ENCODE measurements at regions not wholly inside any gene's neighbourhood (a gene's known extent, or its start where the extent isn't known, plus 50 kb on each side); places are given as distances from the start of the nearest gene placed in this dataset.

DNA sequence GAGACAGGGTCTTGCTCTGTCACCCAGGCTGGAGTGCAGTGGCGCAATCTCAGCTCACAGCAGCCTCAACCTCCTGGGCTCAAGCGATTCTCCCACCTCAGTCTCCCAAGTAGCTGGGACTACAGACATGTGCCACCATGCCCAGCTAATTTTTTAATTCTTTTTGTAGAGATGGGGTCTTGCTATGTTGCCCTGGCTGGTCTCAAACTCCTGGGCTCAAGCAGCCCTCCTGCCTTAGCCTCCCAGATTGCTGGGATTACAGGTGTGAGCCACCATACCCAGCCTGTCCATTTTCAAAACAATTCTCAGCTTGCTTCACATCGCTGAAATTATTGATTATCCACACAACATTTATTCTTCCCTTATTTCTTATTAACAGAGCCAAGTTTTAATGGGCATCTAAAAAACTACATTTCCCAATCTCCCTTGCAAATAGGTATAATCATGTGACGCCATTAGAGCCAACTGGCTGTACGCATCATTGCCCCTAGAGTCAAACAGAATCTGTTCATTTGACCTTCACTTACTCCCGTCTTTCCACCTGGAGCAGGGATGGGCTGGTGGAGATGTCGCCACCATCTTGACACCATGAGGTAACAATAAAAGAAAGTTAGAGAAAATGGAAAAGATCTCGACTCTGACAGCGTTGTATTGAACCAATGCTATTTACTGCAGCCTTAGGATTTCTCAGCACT lies 148.0 kb upstream of the FOXF1 start:
- Histone ChIP-seq H4K20me1 (ENCODE audit: low read depth) (no peaks in the 10 kb centered on the region), H2AFZ (replicated peaks) (no peak overlapping the region), H3K36me3 (no peaks in the 10 kb centered on the region), H3K27ac (no peak overlapping the region), H3K79me2 (ENCODE audit: low read depth) (no peaks in the 10 kb centered on the region), H3F3A (ENCODE audit: low read depth) (no peaks in the 10 kb centered on the region), H3K9me3 (ENCODE audit: low read depth) (no peaks in the 10 kb centered on the region), H3K4me1 (no peaks in the 10 kb centered on the region), H3K4me2 (no peak overlapping the region), H3K27me3 (no peaks in the 10 kb centered on the region), H3K9ac (no peak overlapping the region), H3K4me3 (no peak overlapping the region)
- Mint-ChIP-seq H3K9me3 (no peaks in the 10 kb centered on the region), H3K4me1 (peaks cover 4% of the 10 kb centered on the region), H3K27me3 (ENCODE audit: insufficient read depth, low read depth) (peaks cover 18% of the 10 kb centered on the region), H3K4me3 (no peak overlapping the region), H3K36me3 (no peaks in the 10 kb centered on the region), H3K27ac (no peak overlapping the region)
- TF ChIP-seq, protein P1, sequence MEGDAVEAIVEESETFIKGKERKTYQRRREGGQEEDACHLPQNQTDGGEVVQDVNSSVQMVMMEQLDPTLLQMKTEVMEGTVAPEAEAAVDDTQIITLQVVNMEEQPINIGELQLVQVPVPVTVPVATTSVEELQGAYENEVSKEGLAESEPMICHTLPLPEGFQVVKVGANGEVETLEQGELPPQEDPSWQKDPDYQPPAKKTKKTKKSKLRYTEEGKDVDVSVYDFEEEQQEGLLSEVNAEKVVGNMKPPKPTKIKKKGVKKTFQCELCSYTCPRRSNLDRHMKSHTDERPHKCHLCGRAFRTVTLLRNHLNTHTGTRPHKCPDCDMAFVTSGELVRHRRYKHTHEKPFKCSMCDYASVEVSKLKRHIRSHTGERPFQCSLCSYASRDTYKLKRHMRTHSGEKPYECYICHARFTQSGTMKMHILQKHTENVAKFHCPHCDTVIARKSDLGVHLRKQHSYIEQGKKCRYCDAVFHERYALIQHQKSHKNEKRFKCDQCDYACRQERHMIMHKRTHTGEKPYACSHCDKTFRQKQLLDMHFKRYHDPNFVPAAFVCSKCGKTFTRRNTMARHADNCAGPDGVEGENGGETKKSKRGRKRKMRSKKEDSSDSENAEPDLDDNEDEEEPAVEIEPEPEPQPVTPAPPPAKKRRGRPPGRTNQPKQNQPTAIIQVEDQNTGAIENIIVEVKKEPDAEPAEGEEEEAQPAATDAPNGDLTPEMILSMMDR (IDR thresholded peaks at IDR 0.05): no peak
- TF ChIP-seq EZH2 (IDR thresholded peaks at IDR 0.05): no peak
- no peak for TF ChIP-seq EZH2phosphoT487 (IDR thresholded peaks at IDR 0.05)
- no peak for DNase-seq (ENCODE audit: low spot score)

DNA sequence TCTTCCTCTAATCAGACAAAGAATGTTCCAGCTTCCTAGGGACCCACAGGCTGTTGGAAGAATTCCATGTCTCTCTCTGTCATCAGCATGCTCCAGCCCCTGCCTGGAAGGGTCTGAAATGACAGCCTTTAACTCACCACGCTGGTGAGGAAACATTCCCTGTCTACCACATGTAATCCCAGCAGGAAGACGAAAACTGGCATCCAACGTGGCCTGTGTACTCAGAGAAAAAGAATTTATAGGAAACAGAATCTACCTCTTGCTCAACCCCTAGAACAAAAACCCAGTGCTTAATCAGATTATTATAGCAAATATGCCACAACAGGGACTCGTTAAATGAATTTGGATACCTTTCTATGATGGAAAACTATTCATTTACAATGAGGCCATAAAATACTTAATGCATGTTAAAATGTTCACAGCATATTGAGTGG lies 147.3 kb upstream of the FOXF1 start:
- Histone ChIP-seq H3K9ac (no peak overlapping the region), H3K9me3 (ENCODE audit: low read depth) (no peaks in the 10 kb centered on the region), H3K36me3 (no peaks in the 10 kb centered on the region), H3K4me3 (no peak overlapping the region), H4K20me1 (ENCODE audit: low read depth) (no peaks in the 10 kb centered on the region), H3K79me2 (ENCODE audit: low read depth) (no peaks in the 10 kb centered on the region), H3K4me2 (no peak overlapping the region), H3K4me1 (no peaks in the 10 kb centered on the region), H2AFZ (replicated peaks) (no peak overlapping the region), H3F3A (ENCODE audit: low read depth) (no peaks in the 10 kb centered on the region), H3K27me3 (no peaks in the 10 kb centered on the region), H3K27ac (no peak overlapping the region)
- no peak for TF ChIP-seq EZH2phosphoT487 (IDR thresholded peaks at IDR 0.05)
- TF ChIP-seq, protein P1 (IDR thresholded peaks at IDR 0.05): no peak
- no peak for TF ChIP-seq EZH2 (IDR thresholded peaks at IDR 0.05)
- no peak for DNase-seq (ENCODE audit: low spot score)
- Mint-ChIP-seq H3K9me3 (no peaks in the 10 kb centered on the region), H3K27ac (no peak overlapping the region), H3K36me3 (no peaks in the 10 kb centered on the region), H3K4me1 (peaks cover 4% of the 10 kb centered on the region), H3K4me3 (no peak overlapping the region), H3K27me3 (ENCODE audit: insufficient read depth, low read depth) (peaks cover 18% of the 10 kb centered on the region)

DNA sequence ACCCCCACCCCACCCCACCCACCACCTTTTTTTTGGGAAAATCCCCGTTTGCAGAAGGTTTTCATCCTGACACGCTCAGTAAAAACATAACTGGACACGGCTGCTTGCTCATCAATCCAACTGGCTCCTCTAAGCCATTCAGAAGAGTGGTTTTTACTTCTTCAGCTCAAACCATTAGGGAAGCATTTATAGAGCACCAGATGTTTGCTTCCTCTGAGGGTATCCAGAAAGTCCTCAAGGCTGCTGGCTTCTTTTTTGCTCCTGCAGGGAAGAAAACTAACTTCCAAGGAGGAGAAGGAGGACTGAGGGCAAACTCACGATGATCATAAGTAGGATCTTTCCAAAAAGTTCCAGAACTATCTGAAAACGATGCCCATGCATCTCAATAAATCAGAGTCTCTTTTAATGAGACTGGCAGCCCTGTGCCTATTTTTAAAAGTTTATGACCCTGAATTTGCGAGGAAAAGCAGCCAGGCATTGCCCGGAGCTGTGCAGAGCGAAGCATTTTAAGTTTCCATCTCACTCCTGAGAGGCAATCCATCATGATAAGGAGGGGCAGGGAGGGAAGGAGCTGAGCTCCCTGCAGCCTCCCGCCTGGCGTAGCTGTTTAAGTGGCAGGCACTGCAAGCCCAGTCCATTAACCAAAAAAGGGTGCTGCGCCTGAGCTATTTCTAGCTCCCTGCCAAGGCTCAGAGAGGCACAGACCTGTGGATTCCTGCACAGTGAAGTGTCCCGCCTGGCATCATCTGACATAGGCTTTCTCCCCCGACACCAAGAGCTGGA lies 146.3 kb upstream of the FOXF1 start:
- H3K4me1 Mint-ChIP-seq: peaks cover 4% of the 10 kb centered on the region

More for the DNA sequence above, 146.3 kb upstream of the FOXF1 start:
- Histone ChIP-seq H3F3A (ENCODE audit: low read depth) (no peaks in the 10 kb centered on the region), H3K27me3 (no peaks in the 10 kb centered on the region), H3K9ac (no peak overlapping the region), H3K79me2 (ENCODE audit: low read depth) (no peaks in the 10 kb centered on the region), H3K4me2 (no peak overlapping the region), H3K9me3 (ENCODE audit: low read depth) (no peaks in the 10 kb centered on the region), H3K27ac (no peak overlapping the region), H3K36me3 (no peaks in the 10 kb centered on the region), H4K20me1 (ENCODE audit: low read depth) (no peaks in the 10 kb centered on the region), H3K4me3 (no peak overlapping the region), H2AFZ (replicated peaks) (no peak overlapping the region), H3K4me1 (no peaks in the 10 kb centered on the region)
- H3K27me3 Mint-ChIP-seq (ENCODE audit: insufficient read depth, low read depth): peaks cover 15% of the 10 kb centered on the region
- TF ChIP-seq EZH2 (IDR thresholded peaks at IDR 0.05) (no peak), EZH2phosphoT487 (IDR thresholded peaks at IDR 0.05) (no peak)
- TF ChIP-seq, protein P1 (IDR thresholded peaks at IDR 0.05): no peak
- DNase-seq (ENCODE audit: low spot score): no peak
- no peak overlapping the region for H3K4me3 Mint-ChIP-seq
- no peak overlapping the region for H3K27ac Mint-ChIP-seq
- H3K9me3 Mint-ChIP-seq: no peaks in the 10 kb centered on the region
- H3K36me3 Mint-ChIP-seq: no peaks in the 10 kb centered on the region

Data from neural progenitor cell (in vitro differentiated cells).